Mesothelial cell of epicardium (in vitro differentiated cells): ENCODE measurements at regions not wholly inside any gene's neighbourhood (a gene's known extent, or its start where the extent isn't known, plus 50 kb on each side); places are given as distances from the start of the nearest gene placed in this dataset.

ENCODE experiments used
- DNase-seq, 2 experiments: peaks; one replicate each; pipeline ENCODE4 v3.0.0; 2021; ENCODE audit warnings: low spot score in 2 of 2; ENCODE audit not compliant: unreplicated experiment in 2 of 2
- H3K27ac Mint-ChIP-seq: 2 replicates; pipeline ENCODE4 v1.8.0; 2021; ENCODE audit warnings: mixed read lengths
- H3K27me3 Mint-ChIP-seq: 2 replicates; pipeline ENCODE4 v1.8.0; 2021; ENCODE audit warnings: low read depth, mixed read lengths
- H3K36me3 Mint-ChIP-seq: 2 replicates; pipeline ENCODE4 v1.8.0; 2021; ENCODE audit warnings: mixed read lengths
- H3K4me1 Mint-ChIP-seq: 2 replicates; pipeline ENCODE4 v1.8.0; 2021; ENCODE audit warnings: mixed read lengths
- H3K4me3 Mint-ChIP-seq: 2 replicates; pipeline ENCODE4 v1.8.0; 2021; ENCODE audit warnings: mild to moderate bottlenecking, moderate library complexity, mixed read lengths
- H3K9me3 Mint-ChIP-seq: 2 replicates; pipeline ENCODE4 v1.8.0; 2021; ENCODE audit warnings: mixed read lengths
- TF ChIP-seq, protein P1 (sequence below): fragments of 200-600 bp; sonication (generic); IDR thresholded peaks from one replicate; pipeline ENCODE4 v1.5.0; 2021; ENCODE audit warnings: antibody characterized with exemption; ENCODE audit not compliant: unreplicated experiment

DNA sequence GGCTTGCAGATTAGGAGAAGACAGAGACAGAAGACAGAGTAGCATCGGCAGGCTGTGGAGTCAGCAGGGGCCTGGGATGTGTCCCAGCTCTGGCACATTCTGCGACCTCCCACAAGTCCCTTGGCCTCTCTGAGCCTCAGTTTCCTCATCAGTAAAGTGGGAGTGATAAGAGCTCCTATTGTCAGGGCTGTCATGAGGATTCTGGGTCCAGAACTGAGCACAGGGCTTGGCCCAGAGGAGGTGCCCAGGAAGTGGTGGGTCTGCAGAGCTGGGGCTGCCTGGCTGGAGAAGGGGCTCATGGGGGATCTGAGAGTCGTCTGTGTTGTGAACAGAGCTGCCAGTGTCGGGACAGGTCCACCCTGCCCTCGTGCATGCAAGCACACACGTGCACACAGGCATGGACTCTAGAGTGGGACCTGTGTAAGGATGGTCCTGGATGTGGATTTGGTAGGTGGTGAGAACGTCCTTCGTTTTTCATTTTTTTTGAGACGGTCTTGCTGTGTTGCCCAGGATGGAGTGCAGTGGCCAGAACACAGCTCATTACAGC, 262.9 kb downstream of the PTPRU start:
- Mint-ChIP-seq H3K4me3 (no peak overlapping the region), H3K9me3 (peaks cover 15% of the 10 kb centered on the region), H3K27ac (no peak overlapping the region), H3K36me3 (no peaks in the 10 kb centered on the region), H3K27me3 (peaks cover 43% of the 10 kb centered on the region), H3K4me1 (peaks cover 2% of the 10 kb centered on the region)
- peak in 1 of 2 experiments; percentile 10 for DNase-seq
- TF ChIP-seq, protein P1, sequence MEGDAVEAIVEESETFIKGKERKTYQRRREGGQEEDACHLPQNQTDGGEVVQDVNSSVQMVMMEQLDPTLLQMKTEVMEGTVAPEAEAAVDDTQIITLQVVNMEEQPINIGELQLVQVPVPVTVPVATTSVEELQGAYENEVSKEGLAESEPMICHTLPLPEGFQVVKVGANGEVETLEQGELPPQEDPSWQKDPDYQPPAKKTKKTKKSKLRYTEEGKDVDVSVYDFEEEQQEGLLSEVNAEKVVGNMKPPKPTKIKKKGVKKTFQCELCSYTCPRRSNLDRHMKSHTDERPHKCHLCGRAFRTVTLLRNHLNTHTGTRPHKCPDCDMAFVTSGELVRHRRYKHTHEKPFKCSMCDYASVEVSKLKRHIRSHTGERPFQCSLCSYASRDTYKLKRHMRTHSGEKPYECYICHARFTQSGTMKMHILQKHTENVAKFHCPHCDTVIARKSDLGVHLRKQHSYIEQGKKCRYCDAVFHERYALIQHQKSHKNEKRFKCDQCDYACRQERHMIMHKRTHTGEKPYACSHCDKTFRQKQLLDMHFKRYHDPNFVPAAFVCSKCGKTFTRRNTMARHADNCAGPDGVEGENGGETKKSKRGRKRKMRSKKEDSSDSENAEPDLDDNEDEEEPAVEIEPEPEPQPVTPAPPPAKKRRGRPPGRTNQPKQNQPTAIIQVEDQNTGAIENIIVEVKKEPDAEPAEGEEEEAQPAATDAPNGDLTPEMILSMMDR = no peak

- Mint-ChIP-seq H3K4me3 (no peak overlapping the region), H3K27me3 (peaks cover 39% of the 10 kb centered on the region), H3K36me3 (no peaks in the 10 kb centered on the region), H3K27ac (no peak overlapping the region), H3K9me3 (peaks cover 15% of the 10 kb centered on the region), H3K4me1 (no peaks in the 10 kb centered on the region)
- TF ChIP-seq, protein P1 = no peak
- DNase-seq = peak in 1 of 2 experiments; percentile 26
Measured at GRCh38 chr1:29498126-29499103, 262.1 kb downstream of the PTPRU start.

DNA sequence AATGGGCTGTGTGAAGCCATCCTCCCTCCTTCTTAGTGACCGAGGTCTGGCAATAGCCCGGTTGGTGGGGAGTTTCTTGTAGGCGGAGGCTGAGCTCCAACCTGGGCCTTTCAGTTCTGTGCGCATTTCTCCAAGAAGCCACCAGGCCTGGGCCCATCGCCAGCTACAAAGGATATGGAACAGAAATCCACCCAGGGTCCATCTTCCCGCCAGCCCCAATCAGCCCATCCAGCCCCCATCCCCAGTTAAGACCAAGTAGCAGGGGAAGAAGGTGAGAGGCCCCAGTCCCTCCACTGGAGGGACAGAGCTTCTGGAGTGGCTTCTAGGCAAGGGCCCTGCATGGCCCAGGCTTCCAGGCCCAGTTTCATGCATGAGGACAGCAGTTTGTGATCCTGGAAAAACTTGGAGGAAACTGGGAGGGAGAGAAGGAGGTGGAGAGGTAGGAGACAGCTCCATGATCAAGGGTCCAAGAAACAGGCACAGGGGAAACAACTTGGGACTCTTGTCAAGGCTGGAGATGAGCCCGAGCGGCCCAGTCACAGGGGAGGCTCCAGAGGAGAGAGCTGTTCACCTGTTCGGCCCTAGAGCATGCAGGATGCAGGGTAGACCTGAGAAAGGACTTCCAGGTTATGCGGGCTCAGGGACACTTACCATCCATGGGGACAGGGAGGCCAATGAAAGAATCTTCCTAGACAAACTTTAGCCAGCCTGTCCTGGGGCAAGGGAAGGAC, 261.2 kb downstream of the PTPRU start:
- TF ChIP-seq, protein P1 = no peak
- Mint-ChIP-seq H3K4me3 (no peak overlapping the region), H3K4me1 (no peaks in the 10 kb centered on the region), H3K36me3 (no peaks in the 10 kb centered on the region), H3K27me3 (peaks cover 34% of the 10 kb centered on the region), H3K27ac (no peak overlapping the region), H3K9me3 (peaks cover 15% of the 10 kb centered on the region)
- DNase-seq = peak in 1 of 2 experiments; percentile 31

GRCh38 chr1:29496701-29497100, 260.4 kb downstream of the PTPRU start:
- Mint-ChIP-seq H3K9me3 (peaks cover 15% of the 10 kb centered on the region), H3K4me1 (no peaks in the 10 kb centered on the region), H3K27me3 (peaks cover 34% of the 10 kb centered on the region), H3K27ac (no peak overlapping the region), H3K4me3 (no peak overlapping the region), H3K36me3 (no peaks in the 10 kb centered on the region)
- DNase-seq = peak in 1 of 2 experiments; percentile 36
- TF ChIP-seq, protein P1 = no peak

GRCh38 chr1:29490204-29490934, 254.0 kb downstream of the PTPRU start:
- Mint-ChIP-seq H3K4me3 (no peak overlapping the region), H3K36me3 (no peaks in the 10 kb centered on the region), H3K4me1 (no peaks in the 10 kb centered on the region), H3K9me3 (peaks cover 7% of the 10 kb centered on the region), H3K27me3 (peaks cover 28% of the 10 kb centered on the region), H3K27ac (no peak overlapping the region)
- no peak for DNase-seq
- TF ChIP-seq, protein P1 = no peak
